ENCODE measurements at regions not wholly inside any gene's neighbourhood (a gene's known extent, or its start where the extent isn't known, plus 50 kb on each side); places are given as distances from the start of the nearest gene placed in this dataset.

DNA sequence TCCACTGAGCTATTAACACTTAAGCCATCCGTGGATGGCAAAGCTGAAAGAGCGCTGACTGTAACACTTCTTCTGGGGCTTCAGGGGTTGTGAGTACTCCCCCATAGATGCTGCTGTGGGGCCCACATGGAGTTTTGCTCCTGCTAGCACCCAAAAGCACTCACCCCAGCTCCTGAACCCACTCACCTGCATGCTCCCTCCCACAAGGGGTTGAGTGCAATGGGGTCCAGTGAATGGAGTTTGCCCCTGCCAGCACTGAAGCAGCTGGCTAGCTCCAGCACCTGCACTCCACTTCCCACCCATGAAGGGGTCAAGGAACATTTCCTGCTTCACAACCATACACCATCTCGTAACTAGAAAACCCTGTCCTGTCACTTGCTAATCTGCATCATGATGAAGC, 78.9 kb downstream of the IL21 start:
- Histone ChIP-seq H3K27ac (ENCODE audit: low read length) (no peak overlapping the region), H3K4me1 (ENCODE audit: insufficient read depth, low read length) (no peaks in the 10 kb centered on the region), H2AFZ (ENCODE audit: low read depth, low read length) (no peak overlapping the region), H4K20me1 (ENCODE audit: insufficient read depth, low read length) (no peaks in the 10 kb centered on the region), H3K79me2 (ENCODE audit: insufficient read depth, low read length) (no peaks in the 10 kb centered on the region), H3K27me3 (ENCODE audit: insufficient read depth, low read length, poor library complexity) (peaks cover 41% of the 10 kb centered on the region), H3K4me3 (ENCODE audit: low read depth in 1 of 2, low read length in 2 of 2) (no peak overlapping the region), H3K36me3 (ENCODE audit: insufficient read depth, low read length) (no peaks in the 10 kb centered on the region), H3K9me3 (ENCODE audit: insufficient read depth, low read length, severe bottlenecking) (no peaks in the 10 kb centered on the region), H3K9ac (ENCODE audit: low read depth, low read length) (no peak overlapping the region), H3K4me2 (ENCODE audit: insufficient read depth, low read length) (no peak overlapping the region)
- DNase-seq (no peak), ATAC-seq (ENCODE audit: insufficient read depth, low read depth) (no peak)
- TF ChIP-seq, protein P1, sequence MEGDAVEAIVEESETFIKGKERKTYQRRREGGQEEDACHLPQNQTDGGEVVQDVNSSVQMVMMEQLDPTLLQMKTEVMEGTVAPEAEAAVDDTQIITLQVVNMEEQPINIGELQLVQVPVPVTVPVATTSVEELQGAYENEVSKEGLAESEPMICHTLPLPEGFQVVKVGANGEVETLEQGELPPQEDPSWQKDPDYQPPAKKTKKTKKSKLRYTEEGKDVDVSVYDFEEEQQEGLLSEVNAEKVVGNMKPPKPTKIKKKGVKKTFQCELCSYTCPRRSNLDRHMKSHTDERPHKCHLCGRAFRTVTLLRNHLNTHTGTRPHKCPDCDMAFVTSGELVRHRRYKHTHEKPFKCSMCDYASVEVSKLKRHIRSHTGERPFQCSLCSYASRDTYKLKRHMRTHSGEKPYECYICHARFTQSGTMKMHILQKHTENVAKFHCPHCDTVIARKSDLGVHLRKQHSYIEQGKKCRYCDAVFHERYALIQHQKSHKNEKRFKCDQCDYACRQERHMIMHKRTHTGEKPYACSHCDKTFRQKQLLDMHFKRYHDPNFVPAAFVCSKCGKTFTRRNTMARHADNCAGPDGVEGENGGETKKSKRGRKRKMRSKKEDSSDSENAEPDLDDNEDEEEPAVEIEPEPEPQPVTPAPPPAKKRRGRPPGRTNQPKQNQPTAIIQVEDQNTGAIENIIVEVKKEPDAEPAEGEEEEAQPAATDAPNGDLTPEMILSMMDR (IDR thresholded peaks at IDR 0.05; ENCODE audit: borderline replicate concordance, extremely low read depth, low read length, poor library complexity, severe bottlenecking) = no peak
- no peak for TF ChIP-seq EZH2 (IDR thresholded peaks at IDR 0.05; ENCODE audit: borderline replicate concordance, low read depth, low read length, severe bottlenecking)

DNA sequence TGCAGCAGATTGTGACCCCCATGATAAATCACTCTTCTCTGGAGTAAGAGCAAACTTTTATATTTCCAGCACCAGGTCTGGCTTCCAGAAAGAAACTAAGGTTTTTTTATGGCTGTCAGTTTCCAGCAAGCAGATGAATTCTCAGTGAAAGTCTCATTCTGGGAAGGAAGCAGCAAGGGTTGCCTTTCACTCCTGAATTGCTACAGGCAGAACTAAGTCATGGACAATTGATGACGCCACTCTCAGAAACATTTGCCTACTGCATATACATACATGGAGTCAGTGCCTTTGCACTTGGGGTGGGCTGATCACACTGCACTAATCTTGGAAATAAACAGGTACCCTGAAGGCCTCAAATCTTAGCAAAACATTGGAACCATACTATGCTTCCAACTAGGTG, 80.0 kb downstream of the IL21 start:
- Histone ChIP-seq H2AFZ (ENCODE audit: low read depth, low read length) (no peak overlapping the region), H3K4me2 (ENCODE audit: insufficient read depth, low read length) (no peak overlapping the region), H3K36me3 (ENCODE audit: insufficient read depth, low read length) (no peaks in the 10 kb centered on the region), H3K4me3 (ENCODE audit: low read depth in 1 of 2, low read length in 2 of 2) (no peak overlapping the region), H3K27ac (ENCODE audit: low read length) (no peak overlapping the region), H3K4me1 (ENCODE audit: insufficient read depth, low read length) (no peaks in the 10 kb centered on the region), H3K9ac (ENCODE audit: low read depth, low read length) (no peak overlapping the region), H4K20me1 (ENCODE audit: insufficient read depth, low read length) (no peaks in the 10 kb centered on the region), H3K27me3 (ENCODE audit: insufficient read depth, low read length, poor library complexity) (peaks cover 36% of the 10 kb centered on the region), H3K79me2 (ENCODE audit: insufficient read depth, low read length) (no peaks in the 10 kb centered on the region), H3K9me3 (ENCODE audit: insufficient read depth, low read length, severe bottlenecking) (no peaks in the 10 kb centered on the region)
- no peak for TF ChIP-seq EZH2 (IDR thresholded peaks at IDR 0.05; ENCODE audit: borderline replicate concordance, low read depth, low read length, severe bottlenecking)
- TF ChIP-seq, protein P1 (IDR thresholded peaks at IDR 0.05; ENCODE audit: borderline replicate concordance, extremely low read depth, low read length, poor library complexity, severe bottlenecking) = no peak
- ATAC-seq (ENCODE audit: insufficient read depth, low read depth) = no peak
- no peak for DNase-seq

DNA sequence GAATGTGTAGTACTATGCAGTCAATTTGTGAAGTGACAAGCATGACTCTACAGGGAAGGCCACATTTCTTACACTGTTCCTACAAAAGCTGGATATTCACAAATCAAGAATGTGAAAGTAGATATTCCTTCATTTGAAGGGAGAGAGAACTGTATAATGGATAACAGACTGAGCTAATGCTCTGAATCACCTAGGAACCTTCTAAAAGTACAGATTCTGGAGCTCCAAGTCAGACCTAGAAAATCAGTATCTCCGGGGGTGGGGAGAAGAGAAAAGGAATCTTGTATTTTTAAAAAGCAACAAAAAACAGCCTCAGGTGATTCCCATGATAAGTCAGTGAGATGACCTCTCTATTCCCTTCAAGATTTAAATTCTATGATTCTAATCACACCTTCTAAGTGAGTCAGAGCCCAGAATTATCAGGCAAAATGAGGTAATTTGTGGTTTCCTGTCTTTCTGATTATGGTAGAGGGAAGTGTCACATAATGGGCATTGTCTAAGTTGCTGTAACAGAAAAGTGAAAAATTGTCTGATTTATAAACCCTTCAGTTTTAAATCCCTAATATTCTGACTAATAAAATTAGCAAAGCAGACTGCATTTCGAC, 80.9 kb downstream of the IL21 start:
- ATAC-seq (ENCODE audit: insufficient read depth, low read depth) (no peak), DNase-seq (no peak)
- Histone ChIP-seq H2AFZ (ENCODE audit: low read depth, low read length) (no peak overlapping the region), H3K27ac (ENCODE audit: low read length) (no peak overlapping the region), H3K4me1 (ENCODE audit: insufficient read depth, low read length) (no peaks in the 10 kb centered on the region), H3K4me2 (ENCODE audit: insufficient read depth, low read length) (no peak overlapping the region), H3K27me3 (ENCODE audit: insufficient read depth, low read length, poor library complexity) (peaks cover 36% of the 10 kb centered on the region), H4K20me1 (ENCODE audit: insufficient read depth, low read length) (no peaks in the 10 kb centered on the region), H3K36me3 (ENCODE audit: insufficient read depth, low read length) (no peaks in the 10 kb centered on the region), H3K4me3 (ENCODE audit: low read depth in 1 of 2, low read length in 2 of 2) (no peak overlapping the region), H3K79me2 (ENCODE audit: insufficient read depth, low read length) (no peaks in the 10 kb centered on the region), H3K9ac (ENCODE audit: low read depth, low read length) (no peak overlapping the region), H3K9me3 (ENCODE audit: insufficient read depth, low read length, severe bottlenecking) (no peaks in the 10 kb centered on the region)
- no peak for TF ChIP-seq EZH2 (IDR thresholded peaks at IDR 0.05; ENCODE audit: borderline replicate concordance, low read depth, low read length, severe bottlenecking)
- TF ChIP-seq, protein P1 (IDR thresholded peaks at IDR 0.05; ENCODE audit: borderline replicate concordance, extremely low read depth, low read length, poor library complexity, severe bottlenecking) = no peak

All from DND-41 (cell line).